K562 (cell line): ENCODE measurements at regions not wholly inside any gene's neighbourhood (a gene's known extent, or its start where the extent isn't known, plus 50 kb on each side); places are given as distances from the start of the nearest gene placed in this dataset.

Experiments used
- CBFB ChIP-seq: sonication (generic); formaldehyde crosslinking; IDR thresholded peaks from 2 replicates; pipeline ENCODE4 v1.4.0; 2020; ENCODE audit warnings: mild to moderate bottlenecking, missing genetic modification reagents
- CC2D1A ChIP-seq: fragments of 450-650 bp; IDR thresholded peaks from 2 replicates; pipeline ENCODE4 v1.6.1; 2017; ENCODE audit warnings: mild to moderate bottlenecking
- E2F3 ChIP-seq: fragments of 250-450 bp; sonication (Bioruptor Pico); IDR thresholded peaks from 2 replicates; pipeline ENCODE4 v1.4.0; 2020; ENCODE audit warnings: mild to moderate bottlenecking
- EZH2 ChIP-seq: IDR thresholded peaks from 2 replicates; pipeline ENCODE4 v1.6.1; 2012; ENCODE audit warnings: low read depth, mild to moderate bottlenecking, inconsistent platforms, low read length, borderline replicate concordance
- FOXM1 ChIP-seq, 2 experiments: fragments of 450-650 bp in 1 of 2; sonication (generic) in 1 of 2; formaldehyde crosslinking in 1 of 2; IDR thresholded peaks; 2 replicates each; pipeline versions ENCODE4 v1.6.1 to v1.9.0; 2017 to 2022; ENCODE audit warnings: low read depth in 2 of 2, mild to moderate bottlenecking in 2 of 2, missing genetic modification reagents in 1 of 2, moderate library complexity in 1 of 2
- KLF1 ChIP-seq: fragments of 450-650 bp; IDR thresholded peaks from 2 replicates; pipeline ENCODE4 v1.6.1; 2016; ENCODE audit warnings: missing genetic modification characterization, missing compliant biosample characterization
- POLR3A ChIP-seq: IDR thresholded peaks from 2 replicates; pipeline ENCODE4 v1.6.1; 2011; ENCODE audit warnings: borderline replicate concordance, mild to moderate bottlenecking, moderate library complexity; ENCODE audit not compliant: insufficient read length, insufficient read depth; ENCODE audit errors: extremely low read depth
- SNIP1 ChIP-seq: fragments of 450-650 bp; IDR thresholded peaks from 2 replicates; pipeline ENCODE4 v1.7.1; 2017; ENCODE audit warnings: low read depth, mild to moderate bottlenecking
- STAG1 ChIP-seq: sonication (generic); formaldehyde crosslinking; IDR thresholded peaks from 2 replicates; pipeline ENCODE4 v1.5.0; 2020; ENCODE audit warnings: missing genetic modification reagents, borderline replicate concordance
- ZFP30 ChIP-seq: fragments of 250-450 bp; sonication (Bioruptor Pico); IDR thresholded peaks from 2 replicates; pipeline ENCODE4 v1.8.0; 2022; ENCODE audit warnings: moderate library complexity, mild to moderate bottlenecking, inconsistent platforms, borderline replicate concordance
- ZNF699 ChIP-seq: fragments of 250-450 bp; sonication (Bioruptor Pico); IDR thresholded peaks from 2 replicates; pipeline ENCODE4 v1.8.0; 2021; ENCODE audit warnings: mild to moderate bottlenecking, moderate library complexity; ENCODE audit not compliant: insufficient replicate concordance
- ZNF778 ChIP-seq: fragments of 450-650 bp; formaldehyde crosslinking; IDR thresholded peaks from 2 replicates; pipeline ENCODE4 v1.4.0; 2020; ENCODE audit warnings: mild to moderate bottlenecking, moderate library complexity
- TF ChIP-seq, protein P1 (sequence below), 2 experiments: fragments of 200-800 bp in 1 of 2; sonication (Bioruptor generic) in 1 of 2; sonication (generic) in 1 of 2; formaldehyde crosslinking in 1 of 2; IDR thresholded peaks in 1 of 2; conservative IDR thresholded peaks in 1 of 2; 2 replicates each; pipeline versions ENCODE4 v1.5.0 to v1.6.1; 2016 to 2020; ENCODE audit warnings: missing compliant biosample characterization in 1 of 2, missing genetic modification characterization in 1 of 2, missing genetic modification reagents in 1 of 2
- TF ChIP-seq, protein P2 (sequence below), 3 experiments: fragments of 200-800 bp in 1 of 3; fragments of 250-450 bp in 1 of 3; fragments of 450-650 bp in 1 of 3; sonication (Bioruptor Pico) in 1 of 3; sonication (Bioruptor generic) in 1 of 3; formaldehyde crosslinking in 1 of 3; IDR thresholded peaks; 2 replicates each; pipeline versions ENCODE4 v1.6.1 to v1.8.0; 2016 to 2022; ENCODE audit warnings: mild to moderate bottlenecking in 2 of 3, missing genetic modification characterization in 2 of 3, missing compliant biosample characterization in 1 of 3, moderate library complexity in 1 of 3
- TF ChIP-seq, protein P3 (sequence below), 2 experiments: fragments of 450-650 bp; conservative IDR thresholded peaks; 2 replicates each; pipeline ENCODE4 v1.6.1; 2017; ENCODE audit warnings: mild to moderate bottlenecking in 2 of 2, moderate library complexity in 2 of 2
- TF ChIP-seq, protein P4 (sequence below): fragments of 450-650 bp; formaldehyde crosslinking; IDR thresholded peaks from 2 replicates; pipeline ENCODE4 v1.4.0; 2022; ENCODE audit warnings: mild to moderate bottlenecking, moderate library complexity

DNA sequence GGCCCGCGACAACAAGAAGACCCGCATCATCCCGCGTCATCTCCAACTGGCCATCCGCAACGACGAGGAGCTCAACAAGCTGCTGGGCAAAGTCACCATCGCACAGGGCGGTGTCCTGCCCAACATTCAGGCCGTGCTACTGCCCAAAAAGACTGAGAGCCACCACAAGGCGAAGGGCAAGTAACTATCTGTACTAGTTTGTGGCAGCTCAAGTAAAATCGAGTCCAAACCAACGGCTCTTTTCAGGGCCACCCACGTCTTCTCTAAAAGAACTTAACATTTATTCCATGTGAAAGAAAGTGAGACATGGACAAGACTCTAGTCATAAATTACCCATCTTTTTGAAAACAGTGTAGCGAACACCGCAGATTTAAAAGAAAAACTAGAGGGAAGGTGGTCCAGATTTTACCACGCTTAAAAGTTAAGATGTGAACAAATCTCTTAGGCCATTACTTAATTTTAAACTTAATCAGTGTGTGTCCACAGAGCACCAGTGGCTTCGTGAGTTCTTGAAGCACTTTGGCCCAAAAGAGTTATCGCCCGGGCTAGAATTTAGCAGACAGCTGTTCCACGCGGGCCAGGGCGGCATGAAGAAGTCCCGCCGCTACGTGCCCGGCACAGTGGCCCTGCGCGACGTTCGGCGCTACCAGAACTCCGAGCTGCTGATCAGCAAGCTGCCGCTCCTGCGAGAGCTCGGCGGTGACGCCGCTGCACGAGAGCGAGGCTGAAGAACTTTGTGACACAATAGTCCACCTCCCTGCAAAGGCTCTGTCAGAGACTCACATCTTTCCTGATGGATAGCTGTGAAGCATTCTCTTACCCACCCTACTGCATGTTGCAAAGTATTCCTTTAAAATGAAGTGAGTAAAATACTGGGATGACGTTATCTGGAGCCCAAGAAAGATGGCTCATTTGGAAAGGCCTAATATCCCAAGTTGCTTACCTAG is 113.9 kb upstream of the PRSS16 start (continued):
- TF ChIP-seq SNIP1 (no peak), ZNF778 (CRISPR knock-in tag) (no peak), POLR3A (no peak), ZNF699 (CRISPR knock-in tag) (no peak), CC2D1A (no peak), STAG1 (CRISPR knock-in tag) (peak; percentile 43; the same call in 1 of the 2 replicates), E2F3 (peak; percentile 81), EZH2 (no peak), ZFP30 (CRISPR knock-in tag) (peak; percentile 89; the same call in 1 of the 2 replicates), FOXM1 (IDR thresholded peaks at IDR 0.05; ENCODE audit: low read depth) (no peak), FOXM1 (CRISPR knock-in tag; IDR thresholded peaks at IDR 0.05; ENCODE audit: low read depth) (no peak; the same call in 1 of the 2 replicates), CBFB (CRISPR knock-in tag) (no peak), KLF1 (peak; percentile 47; the same call in 1 of the 2 replicates)
- TF ChIP-seq, protein P1, sequence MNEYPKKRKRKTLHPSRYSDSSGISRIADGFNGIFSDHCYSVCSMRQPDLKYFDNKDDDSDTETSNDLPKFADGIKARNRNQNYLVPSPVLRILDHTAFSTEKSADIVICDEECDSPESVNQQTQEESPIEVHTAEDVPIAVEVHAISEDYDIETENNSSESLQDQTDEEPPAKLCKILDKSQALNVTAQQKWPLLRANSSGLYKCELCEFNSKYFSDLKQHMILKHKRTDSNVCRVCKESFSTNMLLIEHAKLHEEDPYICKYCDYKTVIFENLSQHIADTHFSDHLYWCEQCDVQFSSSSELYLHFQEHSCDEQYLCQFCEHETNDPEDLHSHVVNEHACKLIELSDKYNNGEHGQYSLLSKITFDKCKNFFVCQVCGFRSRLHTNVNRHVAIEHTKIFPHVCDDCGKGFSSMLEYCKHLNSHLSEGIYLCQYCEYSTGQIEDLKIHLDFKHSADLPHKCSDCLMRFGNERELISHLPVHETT (CRISPR knock-in tag; conservative IDR thresholded peaks at IDR 0.05 in 1 of 2, IDR thresholded peaks at IDR 0.05 in 1 of 2): no peak; a peak in 1 of 4 replicates
- TF ChIP-seq, protein P2, sequence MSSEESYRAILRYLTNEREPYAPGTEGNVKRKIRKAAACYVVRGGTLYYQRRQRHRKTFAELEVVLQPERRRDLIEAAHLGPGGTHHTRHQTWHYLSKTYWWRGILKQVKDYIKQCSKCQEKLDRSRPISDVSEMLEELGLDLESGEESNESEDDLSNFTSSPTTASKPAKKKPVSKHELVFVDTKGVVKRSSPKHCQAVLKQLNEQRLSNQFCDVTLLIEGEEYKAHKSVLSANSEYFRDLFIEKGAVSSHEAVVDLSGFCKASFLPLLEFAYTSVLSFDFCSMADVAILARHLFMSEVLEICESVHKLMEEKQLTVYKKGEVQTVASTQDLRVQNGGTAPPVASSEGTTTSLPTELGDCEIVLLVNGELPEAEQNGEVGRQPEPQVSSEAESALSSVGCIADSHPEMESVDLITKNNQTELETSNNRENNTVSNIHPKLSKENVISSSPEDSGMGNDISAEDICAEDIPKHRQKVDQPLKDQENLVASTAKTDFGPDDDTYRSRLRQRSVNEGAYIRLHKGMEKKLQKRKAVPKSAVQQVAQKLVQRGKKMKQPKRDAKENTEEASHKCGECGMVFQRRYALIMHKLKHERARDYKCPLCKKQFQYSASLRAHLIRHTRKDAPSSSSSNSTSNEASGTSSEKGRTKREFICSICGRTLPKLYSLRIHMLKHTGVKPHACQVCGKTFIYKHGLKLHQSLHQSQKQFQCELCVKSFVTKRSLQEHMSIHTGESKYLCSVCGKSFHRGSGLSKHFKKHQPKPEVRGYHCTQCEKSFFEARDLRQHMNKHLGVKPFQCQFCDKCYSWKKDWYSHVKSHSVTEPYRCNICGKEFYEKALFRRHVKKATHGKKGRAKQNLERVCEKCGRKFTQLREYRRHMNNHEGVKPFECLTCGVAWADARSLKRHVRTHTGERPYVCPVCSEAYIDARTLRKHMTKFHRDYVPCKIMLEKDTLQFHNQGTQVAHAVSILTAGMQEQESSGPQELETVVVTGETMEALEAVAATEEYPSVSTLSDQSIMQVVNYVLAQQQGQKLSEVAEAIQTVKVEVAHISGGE (CRISPR knock-in tag; IDR thresholded peaks at IDR 0.05): peak in 2 of 3 experiments; percentile 8 to 44; a peak in 2 of 6 replicates
- TF ChIP-seq, protein P3, sequence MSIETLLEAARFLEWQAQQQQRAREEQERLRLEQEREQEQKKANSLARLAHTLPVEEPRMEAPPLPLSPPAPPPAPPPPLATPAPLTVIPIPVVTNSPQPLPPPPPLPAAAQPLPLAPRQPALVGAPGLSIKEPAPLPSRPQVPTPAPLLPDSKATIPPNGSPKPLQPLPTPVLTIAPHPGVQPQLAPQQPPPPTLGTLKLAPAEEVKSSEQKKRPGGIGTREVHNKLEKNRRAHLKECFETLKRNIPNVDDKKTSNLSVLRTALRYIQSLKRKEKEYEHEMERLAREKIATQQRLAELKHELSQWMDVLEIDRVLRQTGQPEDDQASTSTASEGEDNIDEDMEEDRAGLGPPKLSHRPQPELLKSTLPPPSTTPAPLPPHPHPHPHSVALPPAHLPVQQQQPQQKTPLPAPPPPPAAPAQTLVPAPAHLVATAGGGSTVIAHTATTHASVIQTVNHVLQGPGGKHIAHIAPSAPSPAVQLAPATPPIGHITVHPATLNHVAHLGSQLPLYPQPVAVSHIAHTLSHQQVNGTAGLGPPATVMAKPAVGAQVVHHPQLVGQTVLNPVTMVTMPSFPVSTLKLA (conservative IDR thresholded peaks at IDR 0.05): no peak; a peak in 1 of 4 replicates
- TF ChIP-seq, protein P4, sequence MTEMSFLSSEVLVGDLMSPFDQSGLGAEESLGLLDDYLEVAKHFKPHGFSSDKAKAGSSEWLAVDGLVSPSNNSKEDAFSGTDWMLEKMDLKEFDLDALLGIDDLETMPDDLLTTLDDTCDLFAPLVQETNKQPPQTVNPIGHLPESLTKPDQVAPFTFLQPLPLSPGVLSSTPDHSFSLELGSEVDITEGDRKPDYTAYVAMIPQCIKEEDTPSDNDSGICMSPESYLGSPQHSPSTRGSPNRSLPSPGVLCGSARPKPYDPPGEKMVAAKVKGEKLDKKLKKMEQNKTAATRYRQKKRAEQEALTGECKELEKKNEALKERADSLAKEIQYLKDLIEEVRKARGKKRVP (CRISPR knock-in tag): peak; percentile 92
